Fibroblast of lung (primary cell): ENCODE measurements at regions not wholly inside any gene's neighbourhood (a gene's known extent, or its start where the extent isn't known, plus 50 kb on each side); places are given as distances from the start of the nearest gene placed in this dataset.

Experiments
- DNase-seq, 2 donors: peaks; one replicate each; pipeline versions ENCODE4 v3.0.0 to v3.0.0-alpha.2; 2010; ENCODE audit warnings: low read depth in 2 of 2
- H2AFZ ChIP-seq: 2 replicates; pipeline ENCODE4 v1.5.1; 2012; ENCODE audit warnings: low read length, control low read depth, inconsistent platforms
- H3K27ac ChIP-seq: 2 replicates; pipeline ENCODE4 v1.5.1; 2011; ENCODE audit warnings: low read length, control low read depth; ENCODE audit not compliant: insufficient read depth
- H3K27me3 ChIP-seq: 2 replicates; pipeline ENCODE4 v1.5.1; 2011; ENCODE audit warnings: mild to moderate bottlenecking, low read length; ENCODE audit not compliant: control insufficient read depth, insufficient read depth
- H3K36me3 ChIP-seq: 2 replicates; pipeline ENCODE4 v1.5.1; 2011; ENCODE audit warnings: low read length; ENCODE audit not compliant: control insufficient read depth, insufficient read depth
- H3K4me1 ChIP-seq: 2 replicates; pipeline ENCODE4 v1.5.1; 2011; ENCODE audit warnings: low read length; ENCODE audit not compliant: control insufficient read depth, insufficient read depth; ENCODE audit errors: extremely low read depth
- H3K4me2 ChIP-seq: 2 replicates; pipeline ENCODE4 v1.5.1; 2011; ENCODE audit warnings: low read length, control low read depth; ENCODE audit not compliant: insufficient read depth; ENCODE audit errors: extremely low read depth
- H3K4me3 ChIP-seq, 4 experiments: fragments of 200-600 bp in 1 of 4; sonication (generic) in 1 of 4; replicated peaks in 1 of 4; 2 replicates each; pipeline ENCODE4 v1.5.1; 2011 to 2016; ENCODE audit warnings: low read length in 4 of 4, low read depth in 3 of 4, mild to moderate bottlenecking in 3 of 4, control low read depth in 2 of 4, inconsistent platforms in 1 of 4, mixed read lengths in 1 of 4; ENCODE audit not compliant: insufficient read depth in 1 of 4; ENCODE audit errors: control extremely low read depth in 1 of 4
- H3K79me2 ChIP-seq: 2 replicates; pipeline ENCODE4 v1.5.1; 2012; ENCODE audit warnings: mild to moderate bottlenecking, low read length, inconsistent platforms; ENCODE audit not compliant: control insufficient read depth, insufficient read depth
- H3K9ac ChIP-seq: 2 replicates; pipeline ENCODE4 v1.5.1; 2011; ENCODE audit warnings: mild to moderate bottlenecking, low read length, control low read depth; ENCODE audit not compliant: insufficient read depth
- H3K9me3 ChIP-seq: 2 replicates; pipeline ENCODE4 v1.5.1; 2012; ENCODE audit warnings: low read depth, low read length; ENCODE audit not compliant: control insufficient read depth, insufficient read depth
- H4K20me1 ChIP-seq: 2 replicates; pipeline ENCODE4 v1.5.1; 2011; ENCODE audit warnings: low read length; ENCODE audit not compliant: control insufficient read depth, insufficient read depth; ENCODE audit errors: extremely low read depth
- EZH2 ChIP-seq: IDR thresholded peaks from 2 replicates; pipeline ENCODE4 v1.5.1; 2012; ENCODE audit warnings: low read length, control low read depth, mild to moderate bottlenecking; ENCODE audit errors: missing control alignments
- TF ChIP-seq, protein P1 (sequence below), 2 donors: IDR thresholded peaks in 1 of 2; conservative IDR thresholded peaks in 1 of 2; 1 replicate in 1 of 2; 2 replicates in 1 of 2; pipeline ENCODE4 v1.5.1; 2011 to 2012; ENCODE audit warnings: low read length in 2 of 2, control low read depth in 1 of 2, inconsistent platforms in 1 of 2, low read depth in 1 of 2, mild to moderate bottlenecking in 1 of 2

DNA sequence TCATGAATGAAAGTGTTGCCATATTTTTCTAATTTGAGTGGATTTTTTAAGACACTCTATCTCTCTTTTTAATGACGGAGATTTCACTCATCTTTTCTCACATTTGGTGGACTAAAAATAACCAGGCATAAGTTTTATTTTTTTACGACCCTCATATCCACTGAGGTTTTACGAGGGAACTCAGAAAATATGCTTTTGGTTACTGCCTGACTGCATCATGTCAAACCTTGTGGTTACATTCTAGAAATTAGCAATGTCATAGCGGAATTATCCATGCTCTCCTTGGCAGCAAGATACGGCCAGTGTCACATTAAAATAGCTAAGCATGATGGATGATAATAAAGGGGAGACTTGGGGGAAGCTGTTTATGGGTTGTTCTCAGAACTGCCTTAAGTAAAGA is 428.6 kb upstream of the FSHR start:
- no peaks in the 10 kb centered on the region for H3K36me3 ChIP-seq
- no peaks in the 10 kb centered on the region for H3K79me2 ChIP-seq
- H3K4me1 ChIP-seq: no peaks in the 10 kb centered on the region
- H3K9ac ChIP-seq: no peak overlapping the region
- no peak for TF ChIP-seq EZH2
- no peak overlapping the region for H2AFZ ChIP-seq
- H3K9me3 ChIP-seq: no peaks in the 10 kb centered on the region
- no peak overlapping the region for H3K27ac ChIP-seq
- H3K4me2 ChIP-seq: no peak overlapping the region
- no peak for DNase-seq
- no peak overlapping the region for H3K4me3 ChIP-seq
- no peaks in the 10 kb centered on the region for H4K20me1 ChIP-seq
- no peaks in the 10 kb centered on the region for H3K27me3 ChIP-seq

GRCh38 chr2:49577041-49577440 is 422.7 kb upstream of the FSHR start:
- H3K79me2 ChIP-seq: no peaks in the 10 kb centered on the region
- H3K36me3 ChIP-seq: no peaks in the 10 kb centered on the region
- no peak for TF ChIP-seq EZH2

GRCh38 chr2:49569176-49569575 is 414.9 kb upstream of the FSHR start:
- no peak overlapping the region for H3K4me3 ChIP-seq
- H2AFZ ChIP-seq: no peak overlapping the region
- no peaks in the 10 kb centered on the region for H3K9me3 ChIP-seq
- no peak overlapping the region for H3K4me2 ChIP-seq
- TF ChIP-seq, protein P1, sequence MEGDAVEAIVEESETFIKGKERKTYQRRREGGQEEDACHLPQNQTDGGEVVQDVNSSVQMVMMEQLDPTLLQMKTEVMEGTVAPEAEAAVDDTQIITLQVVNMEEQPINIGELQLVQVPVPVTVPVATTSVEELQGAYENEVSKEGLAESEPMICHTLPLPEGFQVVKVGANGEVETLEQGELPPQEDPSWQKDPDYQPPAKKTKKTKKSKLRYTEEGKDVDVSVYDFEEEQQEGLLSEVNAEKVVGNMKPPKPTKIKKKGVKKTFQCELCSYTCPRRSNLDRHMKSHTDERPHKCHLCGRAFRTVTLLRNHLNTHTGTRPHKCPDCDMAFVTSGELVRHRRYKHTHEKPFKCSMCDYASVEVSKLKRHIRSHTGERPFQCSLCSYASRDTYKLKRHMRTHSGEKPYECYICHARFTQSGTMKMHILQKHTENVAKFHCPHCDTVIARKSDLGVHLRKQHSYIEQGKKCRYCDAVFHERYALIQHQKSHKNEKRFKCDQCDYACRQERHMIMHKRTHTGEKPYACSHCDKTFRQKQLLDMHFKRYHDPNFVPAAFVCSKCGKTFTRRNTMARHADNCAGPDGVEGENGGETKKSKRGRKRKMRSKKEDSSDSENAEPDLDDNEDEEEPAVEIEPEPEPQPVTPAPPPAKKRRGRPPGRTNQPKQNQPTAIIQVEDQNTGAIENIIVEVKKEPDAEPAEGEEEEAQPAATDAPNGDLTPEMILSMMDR (conservative IDR thresholded peaks at IDR 0.05 in 1 of 2, IDR thresholded peaks at IDR 0.05 in 1 of 2; ENCODE audit: low read depth in 1 of 2, low read length in 2 of 2): no peak
- TF ChIP-seq EZH2: no peak
- no peaks in the 10 kb centered on the region for H3K36me3 ChIP-seq
- H3K79me2 ChIP-seq: no peaks in the 10 kb centered on the region
- H3K27me3 ChIP-seq: no peaks in the 10 kb centered on the region
- no peak overlapping the region for H3K9ac ChIP-seq
- no peak overlapping the region for H3K27ac ChIP-seq
- no peak for DNase-seq
- no peaks in the 10 kb centered on the region for H3K4me1 ChIP-seq
- H4K20me1 ChIP-seq: no peaks in the 10 kb centered on the region

More at GRCh38 chr2:49577041-49577440, 422.7 kb upstream of the FSHR start:
- Histone ChIP-seq H3K27me3 (no peaks in the 10 kb centered on the region), H3K9me3 (no peaks in the 10 kb centered on the region), H3K4me2 (no peak overlapping the region), H4K20me1 (no peaks in the 10 kb centered on the region), H3K4me3 (no peak overlapping the region), H3K4me1 (no peaks in the 10 kb centered on the region), H3K9ac (no peak overlapping the region), H3K27ac (no peak overlapping the region), H2AFZ (no peak overlapping the region)
- no peak for DNase-seq

- Histone ChIP-seq H3K4me2 (no peak overlapping the region), H4K20me1 (no peaks in the 10 kb centered on the region), H2AFZ (no peak overlapping the region), H3K27me3 (no peaks in the 10 kb centered on the region), H3K4me3 (no peak overlapping the region), H3K36me3 (no peaks in the 10 kb centered on the region), H3K9me3 (no peaks in the 10 kb centered on the region), H3K4me1 (no peaks in the 10 kb centered on the region), H3K27ac (no peak overlapping the region), H3K9ac (no peak overlapping the region), H3K79me2 (no peaks in the 10 kb centered on the region)
- TF ChIP-seq EZH2: no peak
- TF ChIP-seq, protein P1 (conservative IDR thresholded peaks at IDR 0.05 in 1 of 2, IDR thresholded peaks at IDR 0.05 in 1 of 2; ENCODE audit: low read depth in 1 of 2, low read length in 2 of 2): no peak
- no peak for DNase-seq
Measured at GRCh38 chr2:49567811-49568600, 413.7 kb upstream of the FSHR start.
